HepG2 (cell line): ENCODE measurements at regions not wholly inside any gene's neighbourhood (a gene's known extent, or its start where the extent isn't known, plus 50 kb on each side); places are given as distances from the start of the nearest gene placed in this dataset.

Source experiments
- ATAC-seq: fragments of 200-7000 bp; cut with Tn5 transposase; 3 replicates; pipeline ENCODE4 v1.9.1; 2020; ENCODE audit warnings: mild to moderate bottlenecking, moderate library complexity
- BruUV-seq: library from RNA; stranded (reverse); fragments of 400-500 nt; replicated peaks from 2 replicates; lab custom pipeline; 2021; lab: Mats Ljungman, UMichigan
- CTCF ChIA-PET: fragments of 300-600 bp; formaldehyde crosslinking; extraction: SDS; loops from one replicate; lab custom pipeline; 2021; ENCODE audit warnings: low total read pairs, inconsistent platforms, low intra/inter-chr PET ratio; lab: Yijun Ruan, JAX
- POLR2A ChIA-PET: fragments of 350-600 bp; sonication (Branson Sonifier 250); formaldehyde crosslinking; loops from one replicate; lab custom pipeline; 2020; ENCODE audit warnings: antibody characterized with exemption, inconsistent platforms; lab: Yijun Ruan, JAX
- DNase-seq: peaks from one replicate; pipeline ENCODE4 v3.0.0-alpha.2; 2015; ENCODE audit warnings: low spot score
- FAIRE-seq: peaks from 3 replicates; lab custom pipeline; 2011; peaks lifted over from hg19 to GRCh38; lab: Jason Lieb, UNC
- H2AFZ ChIP-seq: one replicate; pipeline ENCODE4 v1.6.1; 2011; ENCODE audit warnings: low read length, inconsistent platforms
- H3K27ac ChIP-seq: fragments of 300-600 bp; 3 replicates; pipeline ENCODE4 v1.8.0; 2011; ENCODE audit warnings: mixed run types, mild to moderate bottlenecking, mixed read lengths, low read length, inconsistent platforms; ENCODE audit not compliant: insufficient read depth; ENCODE audit errors: extremely low read length
- H3K27me3 ChIP-seq, 2 experiments: fragments of 200-600 bp in 1 of 2; 2 replicates in 1 of 2; 3 replicates in 1 of 2; pipeline versions ENCODE4 v1.6.0 to v1.8.0; 2011; ENCODE audit warnings: low read length in 2 of 2, mild to moderate bottlenecking in 2 of 2, moderate library complexity in 2 of 2, inconsistent platforms in 1 of 2; ENCODE audit not compliant: insufficient read depth in 2 of 2, control insufficient read depth in 1 of 2
- H3K36me3 ChIP-seq, 2 experiments: fragments of 200-600 bp in 1 of 2; replicated peaks in 1 of 2; 2 replicates in 1 of 2; 3 replicates in 1 of 2; pipeline versions ENCODE4 v1.5.1 to v1.8.0; 2011; ENCODE audit warnings: low read length in 2 of 2, inconsistent platforms in 1 of 2; ENCODE audit not compliant: insufficient read depth in 2 of 2, control insufficient read depth in 1 of 2
- H3K4me1 ChIP-seq: 2 replicates; pipeline ENCODE4 v1.5.1; 2012; ENCODE audit warnings: low read length, inconsistent platforms; ENCODE audit not compliant: insufficient read depth
- H3K4me2 ChIP-seq: 2 replicates; pipeline ENCODE4 v1.6.0; 2011; ENCODE audit warnings: low read depth, low read length, inconsistent platforms
- H3K4me3 ChIP-seq, 3 experiments: fragments of 200-600 bp in 1 of 3; sonication (generic), shearing (Covaris generic) in 1 of 3; replicated peaks in 1 of 3; 2 replicates each; pipeline ENCODE4 v1.5.1; 2011 to 2016; ENCODE audit warnings: low read length in 3 of 3, inconsistent platforms in 2 of 3, low read depth in 2 of 3, mild to moderate bottlenecking in 2 of 3, control low read depth in 1 of 3, mixed read lengths in 1 of 3; ENCODE audit not compliant: insufficient read depth in 1 of 3
- H3K79me2 ChIP-seq: one replicate; pipeline ENCODE4 v1.6.1; 2011; ENCODE audit warnings: low read length, inconsistent platforms; ENCODE audit not compliant: insufficient read depth
- H3K9ac ChIP-seq: 2 replicates; pipeline ENCODE4 v1.6.0; 2011; ENCODE audit warnings: mild to moderate bottlenecking, low read depth, low read length, inconsistent platforms; ENCODE audit not compliant: insufficient read depth
- H3K9me3 ChIP-seq: 2 replicates; pipeline ENCODE4 v1.5.1; 2012; ENCODE audit warnings: mild to moderate bottlenecking, low read length
- H4K20me1 ChIP-seq: 2 replicates; pipeline ENCODE4 v1.6.0; 2011; ENCODE audit warnings: inconsistent platforms, mild to moderate bottlenecking, low read length, moderate library complexity; ENCODE audit not compliant: insufficient read depth
- GFI1 ChIP-seq: sonication (generic); formaldehyde crosslinking; IDR thresholded peaks from 2 replicates; pipeline ENCODE4 v1.5.0; 2020; ENCODE audit warnings: missing genetic modification reagents, mild to moderate bottlenecking, borderline replicate concordance
- PHF5A ChIP-seq: IDR thresholded peaks from one replicate; pipeline ENCODE4 v1.6.1; 2018; ENCODE audit warnings: low read depth, missing genetic modification reagents; ENCODE audit not compliant: unreplicated experiment
- RBM39 ChIP-seq: fragments of 200-400 bp; formaldehyde crosslinking; IDR thresholded peaks from one replicate; pipeline ENCODE4 v1.6.1; 2018; ENCODE audit warnings: antibody characterized with exemption, mild to moderate bottlenecking, low read depth, low read length; ENCODE audit not compliant: poor library complexity, severe bottlenecking
- RFX3 ChIP-seq: IDR thresholded peaks from 2 replicates; pipeline ENCODE4 v1.6.1; 2016; ENCODE audit warnings: missing biosample characterization, missing genetic modification reagents
- SMARCC2 ChIP-seq: fragments of 450-650 bp; IDR thresholded peaks from 2 replicates; pipeline ENCODE4 v1.6.1; 2017; ENCODE audit warnings: antibody characterized with exemption, mild to moderate bottlenecking
- ZFAT ChIP-seq: sonication (generic); formaldehyde crosslinking; conservative IDR thresholded peaks from 2 replicates; pipeline ENCODE4 v1.8.1; 2023; ENCODE audit warnings: missing genetic modification reagents, inconsistent platforms
- ZNF350 ChIP-seq: sonication (generic); formaldehyde crosslinking; IDR thresholded peaks from 2 replicates; pipeline ENCODE4 v1.4.0; 2020; ENCODE audit warnings: mild to moderate bottlenecking, low read depth, missing genetic modification reagents, borderline replicate concordance
- ZNF670 ChIP-seq: sonication (generic); formaldehyde crosslinking; IDR thresholded peaks from 2 replicates; pipeline ENCODE4 v1.8.0; 2022; ENCODE audit warnings: mild to moderate bottlenecking, missing genetic modification reagents, borderline replicate concordance
- WGBS: methylation state at CpG from one replicate; pipeline ENCODE4 v1.1.6; 2017; ENCODE audit warnings: low lambda C conversion rate; 5-methylcytosine and 5-hydroxymethylcytosine counted together
- in situ Hi-C: cut with HindIII; loops from 2 replicates; pipeline ENCODE4 v1.10.0; 2017; ENCODE audit warnings: low pct_unique_long_range_greater_than_20kb; ENCODE audit not compliant: extremely low pct_ligation_motif_present
- intact Hi-C: fragments of 100-400 bp; cut with micrococcal nuclease; formaldehyde crosslinking; loops from one replicate; pipeline ENCODE4 v1.10.0; 2022; ENCODE audit not compliant: unreplicated experiment
- TF ChIP-seq, protein P1 (sequence below): sonication (generic); formaldehyde crosslinking; IDR thresholded peaks from 2 replicates; pipeline ENCODE4 v1.5.0; 2020; ENCODE audit warnings: missing genetic modification reagents, mild to moderate bottlenecking, borderline replicate concordance
- TF ChIP-seq, protein P2 (sequence below): sonication (generic); formaldehyde crosslinking; conservative IDR thresholded peaks from 2 replicates; pipeline ENCODE4 v1.8.0; 2022; ENCODE audit warnings: mild to moderate bottlenecking, moderate library complexity, missing genetic modification reagents

DNA sequence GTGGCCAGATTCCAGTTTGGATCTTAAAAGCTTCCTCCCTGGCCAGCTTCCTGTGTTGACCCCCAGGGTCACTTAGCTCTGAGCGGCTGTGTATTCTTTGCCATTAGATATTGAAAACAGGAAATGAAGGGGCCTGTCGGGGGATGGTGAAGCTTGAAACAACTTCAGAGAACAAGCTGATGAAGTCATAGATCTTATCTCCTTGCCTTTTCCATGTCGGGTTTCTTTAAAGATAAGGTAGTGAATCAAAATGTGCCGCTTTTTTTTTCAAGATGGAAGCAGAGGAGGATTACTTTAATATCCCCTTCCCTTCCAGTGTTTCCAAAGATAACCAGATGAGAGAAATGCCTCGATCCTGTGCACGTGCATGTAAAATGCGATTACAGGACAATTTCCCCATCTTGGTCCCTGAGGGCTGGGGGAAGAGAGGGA is 508.5 kb downstream of the MID1IP1 start:
- FAIRE-seq (no peak), ATAC-seq (no peak), DNase-seq (no peak)
- TF ChIP-seq PHF5A = no peak
- TF ChIP-seq ZFAT (CRISPR knock-in tag) = no peak
- TF ChIP-seq, protein P1, sequence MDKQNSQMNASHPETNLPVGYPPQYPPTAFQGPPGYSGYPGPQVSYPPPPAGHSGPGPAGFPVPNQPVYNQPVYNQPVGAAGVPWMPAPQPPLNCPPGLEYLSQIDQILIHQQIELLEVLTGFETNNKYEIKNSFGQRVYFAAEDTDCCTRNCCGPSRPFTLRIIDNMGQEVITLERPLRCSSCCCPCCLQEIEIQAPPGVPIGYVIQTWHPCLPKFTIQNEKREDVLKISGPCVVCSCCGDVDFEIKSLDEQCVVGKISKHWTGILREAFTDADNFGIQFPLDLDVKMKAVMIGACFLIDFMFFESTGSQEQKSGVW (CRISPR knock-in tag) = no peak
- TF ChIP-seq ZNF670 (CRISPR knock-in tag) = no peak
- no peak for TF ChIP-seq RBM39
- no peak for TF ChIP-seq RFX3 (CRISPR knock-in tag)
- no peak for TF ChIP-seq ZNF350 (CRISPR knock-in tag)
- TF ChIP-seq SMARCC2 = no peak
- TF ChIP-seq, protein P2, sequence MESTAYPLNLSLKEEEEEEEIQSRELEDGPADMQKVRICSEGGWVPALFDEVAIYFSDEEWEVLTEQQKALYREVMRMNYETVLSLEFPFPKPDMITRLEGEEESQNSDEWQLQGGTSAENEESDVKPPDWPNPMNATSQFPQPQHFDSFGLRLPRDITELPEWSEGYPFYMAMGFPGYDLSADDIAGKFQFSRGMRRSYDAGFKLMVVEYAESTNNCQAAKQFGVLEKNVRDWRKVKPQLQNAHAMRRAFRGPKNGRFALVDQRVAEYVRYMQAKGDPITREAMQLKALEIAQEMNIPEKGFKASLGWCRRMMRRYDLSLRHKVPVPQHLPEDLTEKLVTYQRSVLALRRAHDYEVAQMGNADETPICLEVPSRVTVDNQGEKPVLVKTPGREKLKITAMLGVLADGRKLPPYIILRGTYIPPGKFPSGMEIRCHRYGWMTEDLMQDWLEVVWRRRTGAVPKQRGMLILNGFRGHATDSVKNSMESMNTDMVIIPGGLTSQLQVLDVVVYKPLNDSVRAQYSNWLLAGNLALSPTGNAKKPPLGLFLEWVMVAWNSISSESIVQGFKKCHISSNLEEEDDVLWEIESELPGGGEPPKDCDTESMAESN (CRISPR knock-in tag) = no peak
- TF ChIP-seq GFI1 (CRISPR knock-in tag) = no peak
- CTCF ChIA-PET = no interaction called here
- POLR2A ChIA-PET = no interaction called here
- H3K36me3 ChIP-seq = no peaks in the 10 kb centered on the region
- no peak overlapping the region for H3K4me2 ChIP-seq
- in situ Hi-C loops = no loop called here
- BruUV-seq = no TSS peak
- H3K27ac ChIP-seq = no peak overlapping the region
- no peak overlapping the region for H3K4me3 ChIP-seq
- no peak overlapping the region for H3K9ac ChIP-seq
- WGBS = 33% methylated on average over 6 of the region's 7 CpGs
- no peaks in the 10 kb centered on the region for H4K20me1 ChIP-seq
- H3K4me1 ChIP-seq = no peaks in the 10 kb centered on the region
- intact Hi-C loops = no loop called here
- H2AFZ ChIP-seq = no peak overlapping the region
- H3K27me3 ChIP-seq = no peaks in the 10 kb centered on the region
- no peaks in the 10 kb centered on the region for H3K79me2 ChIP-seq
- no peaks in the 10 kb centered on the region for H3K9me3 ChIP-seq
